Retinal pigment epithelial cell (primary cell): ENCODE measurements at regions not wholly inside any gene's neighbourhood (a gene's known extent, or its start where the extent isn't known, plus 50 kb on each side); places are given as distances from the start of the nearest gene placed in this dataset.

ENCODE experiments used
- DNase-seq: peaks from one replicate; pipeline ENCODE4 v3.0.0-alpha.2; 2010; ENCODE audit warnings: low read depth
- H3K4me3 ChIP-seq: 2 replicates; pipeline ENCODE4 v1.5.1; 2011; ENCODE audit warnings: mild to moderate bottlenecking, low read length, control low read depth, moderate library complexity
- CTCF ChIP-seq: conservative IDR thresholded peaks from 2 replicates; pipeline ENCODE4 v1.5.1; 2011; ENCODE audit warnings: low read depth, low read length, control low read depth, inconsistent platforms

GRCh38 chr14:82379291-82379690, 845.6 kb upstream of the SEL1L start:
- TF ChIP-seq CTCF = no peak
- no peak overlapping the region for H3K4me3 ChIP-seq
- DNase-seq = no peak

- DNase-seq = peak; percentile 31
- no peak for TF ChIP-seq CTCF
- no peak overlapping the region for H3K4me3 ChIP-seq
Observed at GRCh38 chr14:82385048-82385447, 851.4 kb upstream of the SEL1L start.

- DNase-seq = peak; percentile 40
- H3K4me3 ChIP-seq = no peak overlapping the region
- TF ChIP-seq CTCF = no peak
Observed at GRCh38 chr14:82387699-82388098, 854.0 kb upstream of the SEL1L start.

- TF ChIP-seq CTCF = no peak
- DNase-seq = no peak
Observed at GRCh38 chr14:82388488-82388887, 854.8 kb upstream of the SEL1L start.

GRCh38 chr14:82390586-82390985, 856.9 kb upstream of the SEL1L start:
- TF ChIP-seq CTCF = no peak
- no peak for DNase-seq
- no peak overlapping the region for H3K4me3 ChIP-seq

More at GRCh38 chr14:82388488-82388887, 854.8 kb upstream of the SEL1L start:
- no peak overlapping the region for H3K4me3 ChIP-seq

GRCh38 chr14:82394916-82395315, 861.3 kb upstream of the SEL1L start:
- H3K4me3 ChIP-seq = no peak overlapping the region
- no peak for DNase-seq
- TF ChIP-seq CTCF = no peak

- H3K4me3 ChIP-seq = no peak overlapping the region
- TF ChIP-seq CTCF = no peak
Observed at GRCh38 chr14:82398256-82398655, 864.6 kb upstream of the SEL1L start.

More at GRCh38 chr14:82398256-82398655, 864.6 kb upstream of the SEL1L start:
- DNase-seq = no peak
